ENCODE measurements at regions not wholly inside any gene's neighbourhood (a gene's known extent, or its start where the extent isn't known, plus 50 kb on each side); places are given as distances from the start of the nearest gene placed in this dataset.

DNA sequence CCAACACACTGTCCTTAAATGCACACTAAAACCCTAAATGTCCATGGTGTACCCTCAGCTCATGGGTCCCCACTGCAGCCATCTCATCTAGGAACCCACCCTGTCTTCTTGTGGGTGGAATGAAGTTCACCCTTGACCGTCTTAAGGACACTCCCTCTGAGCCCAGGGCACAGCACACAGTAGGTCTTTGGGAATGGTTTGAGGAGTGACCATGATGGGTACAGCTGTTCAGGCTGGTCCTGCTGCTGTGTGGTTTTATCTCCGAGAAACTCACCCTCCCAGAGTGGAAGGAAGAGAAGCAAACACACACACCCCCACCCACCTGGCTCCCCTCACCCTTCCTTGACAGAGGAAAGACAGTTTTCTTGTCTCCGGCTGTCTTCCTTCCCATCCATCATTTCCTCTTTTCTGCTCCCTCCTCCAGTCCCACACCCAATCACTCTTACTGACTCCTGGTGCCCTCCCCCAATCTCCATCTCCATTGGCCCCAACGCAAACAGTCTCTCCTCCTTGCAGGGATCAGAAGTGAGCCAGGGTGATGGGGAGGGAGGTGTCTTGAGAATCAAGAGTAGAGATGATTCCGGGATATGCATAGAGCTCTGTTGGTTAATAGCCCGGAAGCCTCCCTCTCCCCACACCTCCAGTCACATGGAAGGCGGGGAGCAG lies 105.9 kb upstream of the LHX5 start:
- no peaks in the 10 kb centered on the region for H3K27me3 ChIP-seq (ENCODE audit: control insufficient read depth, insufficient read depth, low read length)
- DNase-seq (ENCODE audit: low read depth, low spot score): no peak
- H3K4me3 ChIP-seq (ENCODE audit: low read depth, low read length): no peak overlapping the region
- TF ChIP-seq, protein P1, sequence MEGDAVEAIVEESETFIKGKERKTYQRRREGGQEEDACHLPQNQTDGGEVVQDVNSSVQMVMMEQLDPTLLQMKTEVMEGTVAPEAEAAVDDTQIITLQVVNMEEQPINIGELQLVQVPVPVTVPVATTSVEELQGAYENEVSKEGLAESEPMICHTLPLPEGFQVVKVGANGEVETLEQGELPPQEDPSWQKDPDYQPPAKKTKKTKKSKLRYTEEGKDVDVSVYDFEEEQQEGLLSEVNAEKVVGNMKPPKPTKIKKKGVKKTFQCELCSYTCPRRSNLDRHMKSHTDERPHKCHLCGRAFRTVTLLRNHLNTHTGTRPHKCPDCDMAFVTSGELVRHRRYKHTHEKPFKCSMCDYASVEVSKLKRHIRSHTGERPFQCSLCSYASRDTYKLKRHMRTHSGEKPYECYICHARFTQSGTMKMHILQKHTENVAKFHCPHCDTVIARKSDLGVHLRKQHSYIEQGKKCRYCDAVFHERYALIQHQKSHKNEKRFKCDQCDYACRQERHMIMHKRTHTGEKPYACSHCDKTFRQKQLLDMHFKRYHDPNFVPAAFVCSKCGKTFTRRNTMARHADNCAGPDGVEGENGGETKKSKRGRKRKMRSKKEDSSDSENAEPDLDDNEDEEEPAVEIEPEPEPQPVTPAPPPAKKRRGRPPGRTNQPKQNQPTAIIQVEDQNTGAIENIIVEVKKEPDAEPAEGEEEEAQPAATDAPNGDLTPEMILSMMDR (IDR thresholded peaks at IDR 0.05; ENCODE audit: low read depth, low read length): no peak
- ChIA-PET CTCF (no interaction called here), POLR2A (no interaction called here)
- H3K27ac ChIP-seq (ENCODE audit: low read depth, low read length): no peak overlapping the region
- H3K9me3 ChIP-seq (ENCODE audit: control insufficient read depth, insufficient read depth, low read length): no peaks in the 10 kb centered on the region

DNA sequence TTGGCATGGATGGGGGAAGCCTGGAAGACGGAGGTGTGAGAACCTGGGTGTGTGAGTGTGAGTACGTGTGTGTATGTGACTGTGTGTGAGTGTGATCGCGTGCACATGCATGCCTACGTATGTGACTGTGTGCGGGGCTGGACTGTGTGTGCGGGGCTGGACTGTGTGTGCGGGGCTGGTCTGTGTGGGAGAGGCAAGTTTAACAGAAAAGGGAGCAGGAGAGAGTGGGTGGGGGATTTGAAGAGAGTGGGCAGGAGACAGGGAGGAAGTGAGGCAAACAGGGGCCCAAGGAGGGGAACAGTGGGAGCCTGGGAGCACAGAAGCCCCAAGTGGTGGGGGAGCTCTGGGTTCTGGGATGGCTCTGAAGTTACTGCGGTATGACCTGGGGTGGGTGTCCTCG lies 103.7 kb upstream of the LHX5 start:
- POLR2A ChIA-PET: no interaction called here

DNA sequence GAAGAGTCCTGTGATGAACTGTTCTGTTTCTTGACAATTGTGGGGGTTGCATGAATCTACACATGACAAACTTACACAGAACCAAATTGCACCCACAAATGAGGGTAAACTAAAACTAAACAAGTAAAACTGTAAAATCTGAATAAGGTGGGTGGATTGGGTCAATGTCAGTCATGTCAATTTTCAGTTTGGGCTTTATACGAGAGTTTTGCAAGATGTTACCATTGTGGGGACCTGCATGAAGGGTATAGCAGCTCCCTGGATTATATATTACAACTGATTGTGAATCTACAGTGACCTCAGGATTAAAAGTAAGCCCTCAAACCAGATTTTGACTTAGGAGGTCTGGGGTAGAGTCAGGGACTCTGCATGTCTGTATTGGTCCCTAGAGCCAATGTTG lies 101.5 kb upstream of the LHX5 start:
- TF ChIP-seq, protein P1 (IDR thresholded peaks at IDR 0.05; ENCODE audit: low read depth, low read length): no peak
- CTCF ChIA-PET: no interaction called here
- H3K27me3 ChIP-seq (ENCODE audit: control insufficient read depth, insufficient read depth, low read length): no peaks in the 10 kb centered on the region
- POLR2A ChIA-PET: no interaction called here
- no peak for DNase-seq (ENCODE audit: low read depth, low spot score)
- no peaks in the 10 kb centered on the region; the same call in 1 of the 2 replicates for H3K9me3 ChIP-seq (ENCODE audit: control insufficient read depth, insufficient read depth, low read length)
- H3K4me3 ChIP-seq (ENCODE audit: low read depth, low read length): no peak overlapping the region
- H3K27ac ChIP-seq (ENCODE audit: low read depth, low read length): no peak overlapping the region

More for the DNA sequence above, 103.7 kb upstream of the LHX5 start:
- Histone ChIP-seq H3K4me3 (ENCODE audit: low read depth, low read length) (no peak overlapping the region), H3K27me3 (ENCODE audit: control insufficient read depth, insufficient read depth, low read length) (no peaks in the 10 kb centered on the region), H3K9me3 (ENCODE audit: control insufficient read depth, insufficient read depth, low read length) (no peaks in the 10 kb centered on the region), H3K27ac (ENCODE audit: low read depth, low read length) (no peak overlapping the region)
- CTCF ChIA-PET: no interaction called here
- no peak for DNase-seq (ENCODE audit: low read depth, low spot score)
- TF ChIP-seq, protein P1 (IDR thresholded peaks at IDR 0.05; ENCODE audit: low read depth, low read length): no peak

GRCh38 chr12:113571713-113572112 lies 100.0 kb upstream of the LHX5 start:
- Histone ChIP-seq H3K4me3 (ENCODE audit: low read depth, low read length) (no peak overlapping the region), H3K27me3 (ENCODE audit: control insufficient read depth, insufficient read depth, low read length) (no peaks in the 10 kb centered on the region)
- TF ChIP-seq, protein P1 (IDR thresholded peaks at IDR 0.05; ENCODE audit: low read depth, low read length): no peak

GRCh38 chr12:113569806-113570205 lies 98.1 kb upstream of the LHX5 start:
- H3K4me3 ChIP-seq (ENCODE audit: low read depth, low read length): no peak overlapping the region
- ChIA-PET CTCF (no interaction called here), POLR2A (no interaction called here)
- DNase-seq (ENCODE audit: low read depth, low spot score): no peak
- peaks cover 3% of the 10 kb centered on the region for H3K27me3 ChIP-seq (ENCODE audit: control insufficient read depth, insufficient read depth, low read length)
- no peaks in the 10 kb centered on the region; the same call in 1 of the 2 replicates for H3K9me3 ChIP-seq (ENCODE audit: control insufficient read depth, insufficient read depth, low read length)
- no peak overlapping the region for H3K27ac ChIP-seq (ENCODE audit: low read depth, low read length)
- TF ChIP-seq, protein P1 (IDR thresholded peaks at IDR 0.05; ENCODE audit: low read depth, low read length): no peak

More at GRCh38 chr12:113571713-113572112, 100.0 kb upstream of the LHX5 start:
- Histone ChIP-seq H3K9me3 (ENCODE audit: control insufficient read depth, insufficient read depth, low read length) (no peaks in the 10 kb centered on the region; the same call in 1 of the 2 replicates), H3K27ac (ENCODE audit: low read depth, low read length) (no peak overlapping the region)
- DNase-seq (ENCODE audit: low read depth, low spot score): no peak
- ChIA-PET CTCF (no interaction called here), POLR2A (no interaction called here)

Measured in AG04450 (cell line).